ENCODE measurements at regions not wholly inside any gene's neighbourhood (a gene's known extent, or its start where the extent isn't known, plus 50 kb on each side); places are given as distances from the start of the nearest gene placed in this dataset.

DNA sequence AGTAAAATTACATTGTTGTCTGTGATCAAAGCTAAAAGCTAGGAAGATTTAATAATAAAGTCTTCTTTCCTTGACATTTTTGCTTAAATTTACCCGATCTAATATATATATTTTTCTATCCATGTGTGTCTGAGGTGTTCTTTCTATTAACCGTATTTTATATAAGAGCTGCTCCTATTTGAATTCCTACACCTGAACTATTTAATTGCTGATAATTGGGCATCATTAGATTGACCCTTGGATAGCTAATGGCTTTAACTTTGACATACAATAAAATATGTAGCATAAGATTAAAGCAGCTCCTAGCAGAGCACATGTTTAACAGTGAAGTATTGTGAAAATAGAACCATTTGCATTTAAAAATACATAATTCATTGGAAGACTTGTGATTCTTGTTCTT lies 792.7 kb downstream of the MAT2B start:
- Histone ChIP-seq H3K4me3 (ENCODE audit: low read depth, low read length) (no peak overlapping the region), H3K36me3 (no peaks in the 10 kb centered on the region)

DNA sequence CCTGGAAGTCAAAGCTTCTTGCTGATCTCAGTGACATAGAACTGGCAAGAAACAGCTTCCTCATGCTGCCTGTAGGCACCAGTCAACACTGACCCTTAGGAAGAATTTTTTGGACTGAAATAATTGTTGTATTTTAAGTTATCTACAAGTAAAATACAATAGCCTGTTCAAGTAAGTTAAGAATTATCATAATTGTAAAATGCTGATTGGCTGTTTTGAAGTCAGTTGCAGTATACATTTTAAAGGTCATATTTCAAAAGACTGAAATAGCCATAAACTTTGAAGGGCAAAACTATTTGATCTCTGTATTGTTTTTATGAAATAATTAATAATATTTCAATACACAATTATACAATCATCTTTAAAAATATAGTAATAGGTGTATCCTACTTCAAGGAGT lies 794.9 kb downstream of the MAT2B start:
- TF ChIP-seq, protein P1, sequence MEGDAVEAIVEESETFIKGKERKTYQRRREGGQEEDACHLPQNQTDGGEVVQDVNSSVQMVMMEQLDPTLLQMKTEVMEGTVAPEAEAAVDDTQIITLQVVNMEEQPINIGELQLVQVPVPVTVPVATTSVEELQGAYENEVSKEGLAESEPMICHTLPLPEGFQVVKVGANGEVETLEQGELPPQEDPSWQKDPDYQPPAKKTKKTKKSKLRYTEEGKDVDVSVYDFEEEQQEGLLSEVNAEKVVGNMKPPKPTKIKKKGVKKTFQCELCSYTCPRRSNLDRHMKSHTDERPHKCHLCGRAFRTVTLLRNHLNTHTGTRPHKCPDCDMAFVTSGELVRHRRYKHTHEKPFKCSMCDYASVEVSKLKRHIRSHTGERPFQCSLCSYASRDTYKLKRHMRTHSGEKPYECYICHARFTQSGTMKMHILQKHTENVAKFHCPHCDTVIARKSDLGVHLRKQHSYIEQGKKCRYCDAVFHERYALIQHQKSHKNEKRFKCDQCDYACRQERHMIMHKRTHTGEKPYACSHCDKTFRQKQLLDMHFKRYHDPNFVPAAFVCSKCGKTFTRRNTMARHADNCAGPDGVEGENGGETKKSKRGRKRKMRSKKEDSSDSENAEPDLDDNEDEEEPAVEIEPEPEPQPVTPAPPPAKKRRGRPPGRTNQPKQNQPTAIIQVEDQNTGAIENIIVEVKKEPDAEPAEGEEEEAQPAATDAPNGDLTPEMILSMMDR (IDR thresholded peaks at IDR 0.05; ENCODE audit: low read depth, low read length), result no peak
- H3K9me3 ChIP-seq, result no peaks in the 10 kb centered on the region
- H3K4me3 ChIP-seq (ENCODE audit: low read depth, low read length), result no peak overlapping the region
- H3K27me3 ChIP-seq, result no peaks in the 10 kb centered on the region
- DNase-seq, result no peak
- H3K36me3 ChIP-seq, result no peaks in the 10 kb centered on the region
- no peaks in the 10 kb centered on the region for H3K4me1 ChIP-seq

More for the DNA sequence above, 792.7 kb downstream of the MAT2B start:
- H3K27me3 ChIP-seq, result no peaks in the 10 kb centered on the region
- no peak for DNase-seq
- TF ChIP-seq, protein P1 (IDR thresholded peaks at IDR 0.05; ENCODE audit: low read depth, low read length), result no peak
- no peaks in the 10 kb centered on the region for H3K9me3 ChIP-seq
- no peaks in the 10 kb centered on the region for H3K4me1 ChIP-seq

DNA sequence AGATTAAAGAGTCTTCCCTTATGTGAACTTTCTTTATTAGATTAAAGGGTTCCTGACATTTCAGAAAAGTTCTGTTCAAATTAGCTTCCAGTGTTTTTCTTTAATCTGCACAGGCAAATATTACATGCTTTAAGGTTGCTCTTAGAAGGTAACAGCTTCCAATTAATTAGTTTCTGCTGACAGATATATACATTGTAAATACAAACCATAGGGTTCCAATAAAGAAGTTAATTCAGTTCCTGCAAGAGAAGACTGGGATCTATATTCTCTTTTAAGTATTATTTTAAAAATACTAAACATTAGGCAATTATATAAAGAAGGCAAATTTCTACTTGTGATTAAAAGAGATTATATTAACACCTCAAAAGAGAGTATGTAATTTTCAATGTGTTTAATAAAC lies 795.7 kb downstream of the MAT2B start:
- Histone ChIP-seq H3K27me3 (no peaks in the 10 kb centered on the region), H3K4me3 (ENCODE audit: low read depth, low read length) (no peak overlapping the region), H3K36me3 (no peaks in the 10 kb centered on the region), H3K9me3 (no peaks in the 10 kb centered on the region), H3K4me1 (no peaks in the 10 kb centered on the region)
- DNase-seq, result no peak
- TF ChIP-seq, protein P1 (IDR thresholded peaks at IDR 0.05; ENCODE audit: low read depth, low read length), result no peak

DNA sequence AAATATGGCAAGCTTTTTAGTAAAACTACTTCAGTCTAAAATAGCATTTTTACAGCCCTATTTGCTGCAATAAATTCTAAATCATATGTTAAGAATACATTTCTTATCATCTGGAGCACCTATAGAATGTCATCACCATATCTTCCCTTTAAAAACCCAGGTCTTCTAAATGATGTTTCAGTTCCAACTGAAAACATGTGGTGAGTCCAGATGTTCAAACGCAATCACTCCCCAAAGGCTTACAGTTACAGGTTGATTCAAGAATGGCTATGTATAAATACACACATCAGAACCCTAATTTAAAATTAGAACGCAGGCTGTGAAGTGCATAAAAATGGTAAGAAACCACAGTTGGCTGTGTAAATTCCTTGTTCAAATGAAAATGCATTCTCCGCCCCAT lies 796.3 kb downstream of the MAT2B start:
- Histone ChIP-seq H3K36me3 (no peaks in the 10 kb centered on the region), H3K9me3 (no peaks in the 10 kb centered on the region), H3K4me1 (no peaks in the 10 kb centered on the region), H3K27me3 (no peaks in the 10 kb centered on the region), H3K4me3 (ENCODE audit: low read depth, low read length) (no peak overlapping the region)
- TF ChIP-seq, protein P1 (IDR thresholded peaks at IDR 0.05; ENCODE audit: low read depth, low read length), result no peak
- DNase-seq, result no peak

DNA sequence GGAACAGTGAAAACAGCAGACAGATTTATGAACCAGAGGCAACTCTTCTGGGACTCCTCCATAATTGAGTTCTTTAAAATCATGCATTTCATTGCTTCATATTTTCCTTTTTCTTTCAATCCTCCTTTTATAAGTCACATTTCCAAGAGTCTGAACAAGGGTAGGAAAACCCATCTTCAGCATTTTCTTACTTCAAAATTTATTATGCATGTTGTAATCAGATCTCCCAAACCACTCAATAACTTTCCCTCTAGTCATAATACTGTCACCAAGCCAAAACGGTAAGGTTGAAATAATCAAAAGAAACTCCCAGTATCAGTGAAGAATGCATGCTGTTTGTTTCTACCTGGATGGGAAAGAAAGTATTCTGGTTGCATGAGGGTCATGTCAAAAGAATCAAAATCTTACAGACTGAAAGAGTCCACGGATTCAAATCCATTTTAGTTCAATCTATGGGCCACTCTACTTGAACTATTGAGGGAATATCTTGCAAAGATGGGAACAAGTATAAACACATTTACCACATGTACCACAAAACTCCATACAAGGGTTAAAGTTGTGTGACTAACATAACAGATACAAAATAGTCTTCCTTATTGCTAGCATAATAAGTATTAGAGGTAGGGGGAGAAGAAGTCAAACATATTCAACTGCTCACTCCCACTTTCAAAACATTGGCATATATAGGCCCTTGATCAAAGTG lies 797.3 kb downstream of the MAT2B start:
- H3K4me1 ChIP-seq, result no peaks in the 10 kb centered on the region; the same call in 1 of the 2 replicates
- TF ChIP-seq, protein P1 (IDR thresholded peaks at IDR 0.05; ENCODE audit: low read depth, low read length), result no peak
- H3K36me3 ChIP-seq, result no peaks in the 10 kb centered on the region
- no peak overlapping the region for H3K4me3 ChIP-seq (ENCODE audit: low read depth, low read length)
- no peaks in the 10 kb centered on the region for H3K9me3 ChIP-seq
- no peak for DNase-seq
- no peaks in the 10 kb centered on the region for H3K27me3 ChIP-seq

DNA sequence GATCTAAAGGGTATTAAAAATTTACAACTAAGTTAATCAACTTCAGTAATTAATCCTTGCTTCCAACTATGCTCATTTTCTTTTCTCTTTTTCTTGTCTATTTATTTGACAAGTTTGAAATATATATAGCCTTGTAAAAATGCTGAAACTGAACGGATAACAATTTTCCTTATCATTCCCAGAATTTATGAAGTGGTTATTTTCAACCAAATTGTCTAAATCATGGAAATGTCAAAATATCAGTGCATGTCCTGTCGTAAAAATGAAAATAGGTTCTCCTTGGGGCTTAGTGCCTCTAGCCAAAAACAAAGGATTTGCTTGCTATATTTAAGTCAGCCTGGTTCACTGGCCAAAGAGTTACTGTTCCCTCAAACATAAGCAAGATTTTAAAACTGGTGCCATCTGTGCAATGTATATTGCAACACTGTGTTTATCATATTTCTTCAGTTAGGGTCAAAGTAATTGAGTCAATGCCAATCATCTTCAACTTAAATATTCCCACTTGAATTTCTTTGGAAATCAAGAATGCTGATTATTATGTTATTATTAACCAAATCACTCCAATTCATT lies 798.3 kb downstream of the MAT2B start:
- Histone ChIP-seq H3K9me3 (no peaks in the 10 kb centered on the region), H3K27me3 (no peaks in the 10 kb centered on the region), H3K36me3 (no peaks in the 10 kb centered on the region), H3K4me1 (no peaks in the 10 kb centered on the region; the same call in 1 of the 2 replicates), H3K4me3 (ENCODE audit: low read depth, low read length) (no peak overlapping the region)
- TF ChIP-seq, protein P1 (IDR thresholded peaks at IDR 0.05; ENCODE audit: low read depth, low read length), result no peak
- DNase-seq, result no peak

Data from BE2C (cell line).